IPS-18a (cell line): ENCODE measurements at regions not wholly inside any gene's neighbourhood (a gene's known extent, or its start where the extent isn't known, plus 50 kb on each side); places are given as distances from the start of the nearest gene placed in this dataset.
"Not testable (repeated sequence)": the region's sequence is repeated elsewhere in the genome, so short reads cannot be mapped to it uniquely, and the experiment has no call there.

Experiments
- H3K27ac ChIP-seq: one replicate; pipeline ENCODE4 v1.5.1; 2013; ENCODE audit warnings: low read length
- H3K27me3 ChIP-seq: one replicate; pipeline ENCODE4 v1.6.1; 2013; ENCODE audit warnings: mild to moderate bottlenecking, low read length; ENCODE audit not compliant: control insufficient read depth, insufficient read depth
- H3K36me3 ChIP-seq: one replicate; pipeline ENCODE4 v1.6.1; 2013; ENCODE audit warnings: low read depth, low read length; ENCODE audit not compliant: control insufficient read depth
- H3K4me1 ChIP-seq: one replicate; pipeline ENCODE4 v1.6.1; 2013; ENCODE audit warnings: low read depth, low read length; ENCODE audit not compliant: control insufficient read depth
- H3K4me3 ChIP-seq: one replicate; pipeline ENCODE4 v1.5.1; 2013; ENCODE audit warnings: low read length
- H3K9ac ChIP-seq: one replicate; pipeline ENCODE4 v1.6.1; 2013; ENCODE audit warnings: mild to moderate bottlenecking, low read length, moderate library complexity
- H3K9me3 ChIP-seq: one replicate; pipeline ENCODE4 v1.6.1; 2013; ENCODE audit warnings: low read depth, low read length; ENCODE audit not compliant: control insufficient read depth

GRCh38 chr2:167843217-167843616 lies 404.2 kb downstream of the STK39 start:
- no peaks in the 10 kb centered on the region for H3K36me3 ChIP-seq
- no peak overlapping the region for H3K9ac ChIP-seq
- H3K4me1 ChIP-seq: peaks cover 4% of the 10 kb centered on the region
- H3K27me3 ChIP-seq: no peaks in the 10 kb centered on the region
- no peak overlapping the region for H3K4me3 ChIP-seq
- H3K27ac ChIP-seq: no peak overlapping the region
- no peaks in the 10 kb centered on the region for H3K9me3 ChIP-seq

- no peak overlapping the region for H3K27ac ChIP-seq
- H3K9me3 ChIP-seq: no peaks in the 10 kb centered on the region
- no peak overlapping the region for H3K4me3 ChIP-seq
- no peaks in the 10 kb centered on the region for H3K27me3 ChIP-seq
- H3K9ac ChIP-seq: no peak overlapping the region
- H3K36me3 ChIP-seq: no peaks in the 10 kb centered on the region
- peaks cover 4% of the 10 kb centered on the region for H3K4me1 ChIP-seq
Observed at GRCh38 chr2:167842047-167842446, 405.3 kb downstream of the STK39 start.

GRCh38 chr2:167835290-167835689 lies 412.1 kb downstream of the STK39 start:
- not testable (repeated sequence) for H3K9ac ChIP-seq, H3K27me3 ChIP-seq, H3K27ac ChIP-seq, H3K36me3 ChIP-seq, H3K9me3 ChIP-seq, H3K4me3 ChIP-seq, H3K4me1 ChIP-seq

GRCh38 chr2:167834707-167835106 lies 412.7 kb downstream of the STK39 start:
- H3K27ac ChIP-seq: no peak overlapping the region
- no peak overlapping the region for H3K9ac ChIP-seq
- H3K9me3 ChIP-seq: peaks cover 5% of the 10 kb centered on the region
- peaks cover 4% of the 10 kb centered on the region for H3K4me1 ChIP-seq
- H3K27me3 ChIP-seq: no peaks in the 10 kb centered on the region
- no peak overlapping the region for H3K4me3 ChIP-seq
- H3K36me3 ChIP-seq: no peaks in the 10 kb centered on the region

- H3K27me3 ChIP-seq: no peaks in the 10 kb centered on the region
- H3K9me3 ChIP-seq: peaks cover 5% of the 10 kb centered on the region
- H3K4me1 ChIP-seq: peaks cover 4% of the 10 kb centered on the region
- no peak overlapping the region for H3K4me3 ChIP-seq
- H3K27ac ChIP-seq: no peak overlapping the region
- no peaks in the 10 kb centered on the region for H3K36me3 ChIP-seq
- H3K9ac ChIP-seq: no peak overlapping the region
Observed at GRCh38 chr2:167833294-167833693, 414.1 kb downstream of the STK39 start.

- peaks cover 5% of the 10 kb centered on the region for H3K9me3 ChIP-seq
- H3K27ac ChIP-seq: no peak overlapping the region
- no peak overlapping the region for H3K4me3 ChIP-seq
- H3K27me3 ChIP-seq: no peaks in the 10 kb centered on the region
- no peak overlapping the region for H3K9ac ChIP-seq
- no peaks in the 10 kb centered on the region for H3K36me3 ChIP-seq
- H3K4me1 ChIP-seq: peaks cover 4% of the 10 kb centered on the region
Observed at GRCh38 chr2:167832868-167833287, 414.5 kb downstream of the STK39 start.

- Histone ChIP-seq H3K4me3 (no peak overlapping the region), H3K9ac (no peak overlapping the region), H3K36me3 (no peaks in the 10 kb centered on the region), H3K9me3 (no peaks in the 10 kb centered on the region), H3K27me3 (no peaks in the 10 kb centered on the region), H3K27ac (no peak overlapping the region), H3K4me1 (peaks cover 3% of the 10 kb centered on the region)
Observed at GRCh38 chr2:167827352-167828097, 419.9 kb downstream of the STK39 start.

GRCh38 chr2:167826906-167827305 lies 420.5 kb downstream of the STK39 start:
- Histone ChIP-seq H3K4me3 (no peak overlapping the region), H3K27ac (no peak overlapping the region), H3K9me3 (no peaks in the 10 kb centered on the region), H3K9ac (no peak overlapping the region), H3K27me3 (no peaks in the 10 kb centered on the region), H3K4me1 (no peaks in the 10 kb centered on the region), H3K36me3 (no peaks in the 10 kb centered on the region)

- Histone ChIP-seq H3K27me3 (no peaks in the 10 kb centered on the region), H3K4me3 (no peak overlapping the region), H3K9me3 (no peaks in the 10 kb centered on the region), H3K36me3 (no peaks in the 10 kb centered on the region), H3K9ac (no peak overlapping the region), H3K4me1 (no peaks in the 10 kb centered on the region), H3K27ac (no peak overlapping the region)
Observed at GRCh38 chr2:167825664-167826063, 421.7 kb downstream of the STK39 start.

- no peaks in the 10 kb centered on the region for H3K36me3 ChIP-seq
- H3K27ac ChIP-seq: no peak overlapping the region
Observed at GRCh38 chr2:167822690-167823465, 424.5 kb downstream of the STK39 start.

GRCh38 chr2:167820488-167820887 lies 426.9 kb downstream of the STK39 start:
- Histone ChIP-seq H3K36me3 (no peaks in the 10 kb centered on the region), H3K27ac (no peak overlapping the region), H3K4me3 (no peak overlapping the region), H3K27me3 (no peaks in the 10 kb centered on the region), H3K9ac (no peak overlapping the region), H3K4me1 (no peaks in the 10 kb centered on the region), H3K9me3 (no peaks in the 10 kb centered on the region)

More at GRCh38 chr2:167822690-167823465, 424.5 kb downstream of the STK39 start:
- no peaks in the 10 kb centered on the region for H3K9me3 ChIP-seq
- H3K4me1 ChIP-seq: no peaks in the 10 kb centered on the region
- no peak overlapping the region for H3K4me3 ChIP-seq
- H3K9ac ChIP-seq: no peak overlapping the region
- H3K27me3 ChIP-seq: no peaks in the 10 kb centered on the region

GRCh38 chr2:167818521-167818920 lies 428.9 kb downstream of the STK39 start:
- Histone ChIP-seq H3K27me3 (no peaks in the 10 kb centered on the region), H3K9me3 (no peaks in the 10 kb centered on the region), H3K36me3 (no peaks in the 10 kb centered on the region), H3K4me1 (no peaks in the 10 kb centered on the region), H3K9ac (no peak overlapping the region), H3K27ac (no peak overlapping the region), H3K4me3 (no peak overlapping the region)
